ENCODE measurements at regions not wholly inside any gene's neighbourhood (a gene's known extent, or its start where the extent isn't known, plus 50 kb on each side); places are given as distances from the start of the nearest gene placed in this dataset.

DNA sequence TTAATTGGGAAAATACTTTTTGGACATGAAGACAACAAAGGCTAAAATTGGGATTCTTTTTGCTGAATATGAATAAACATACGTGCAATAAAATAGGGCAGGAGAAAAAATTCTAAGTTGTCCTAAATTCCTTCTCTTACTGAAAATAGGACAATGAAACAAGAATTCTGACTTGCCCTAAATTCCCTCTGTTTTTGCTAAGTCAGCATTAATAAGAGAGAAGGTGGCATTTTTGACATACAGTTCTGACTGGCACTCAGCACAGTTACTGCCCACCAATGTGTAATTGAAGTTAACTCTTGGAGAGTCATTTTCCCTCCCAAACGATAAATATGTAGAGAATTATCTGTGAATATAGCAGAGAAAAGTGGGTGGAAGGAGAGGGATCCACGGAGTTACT is 1021.1 kb upstream of the CDH8 start:
- Mint-ChIP-seq H3K4me1 (ENCODE audit: low read depth) (no peaks in the 10 kb centered on the region), H3K27ac (no peak overlapping the region), H3K9me3 (peaks cover 14% of the 10 kb centered on the region), H3K36me3 (ENCODE audit: low read depth) (no peaks in the 10 kb centered on the region), H3K27me3 (ENCODE audit: insufficient read depth) (no peaks in the 10 kb centered on the region), H3K4me3 (no peak overlapping the region)
- DNase-seq (ENCODE audit: low spot score) = no peak
- intact Hi-C loops (cut with micrococcal nuclease) = no loop called here

DNA sequence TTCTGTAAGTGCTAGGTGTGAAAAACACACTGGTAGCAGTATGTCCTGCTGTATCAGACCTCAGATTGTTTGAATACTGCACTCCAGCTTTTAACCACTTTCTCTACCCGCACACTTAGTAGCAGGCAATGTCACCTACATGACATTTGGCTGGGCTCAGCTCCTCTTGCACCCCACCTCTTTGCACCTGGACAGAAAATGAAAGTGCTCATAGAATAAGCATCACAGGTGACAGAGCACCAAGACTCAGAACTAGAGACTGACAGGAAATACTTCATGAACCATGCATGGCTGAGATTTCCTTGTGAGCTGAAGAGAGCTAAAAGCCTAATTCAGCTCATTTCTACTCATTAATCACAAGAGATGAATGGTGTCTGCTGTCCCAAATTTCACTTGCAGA is 1014.2 kb upstream of the CDH8 start:
- Mint-ChIP-seq H3K4me1 (ENCODE audit: low read depth) (no peaks in the 10 kb centered on the region), H3K9me3 (peaks cover 32% of the 10 kb centered on the region), H3K36me3 (ENCODE audit: low read depth) (no peaks in the 10 kb centered on the region), H3K4me3 (no peak overlapping the region), H3K27ac (no peak overlapping the region), H3K27me3 (ENCODE audit: insufficient read depth) (no peaks in the 10 kb centered on the region)
- intact Hi-C loops (cut with micrococcal nuclease) = no loop called here
- no peak for DNase-seq (ENCODE audit: low spot score)

DNA sequence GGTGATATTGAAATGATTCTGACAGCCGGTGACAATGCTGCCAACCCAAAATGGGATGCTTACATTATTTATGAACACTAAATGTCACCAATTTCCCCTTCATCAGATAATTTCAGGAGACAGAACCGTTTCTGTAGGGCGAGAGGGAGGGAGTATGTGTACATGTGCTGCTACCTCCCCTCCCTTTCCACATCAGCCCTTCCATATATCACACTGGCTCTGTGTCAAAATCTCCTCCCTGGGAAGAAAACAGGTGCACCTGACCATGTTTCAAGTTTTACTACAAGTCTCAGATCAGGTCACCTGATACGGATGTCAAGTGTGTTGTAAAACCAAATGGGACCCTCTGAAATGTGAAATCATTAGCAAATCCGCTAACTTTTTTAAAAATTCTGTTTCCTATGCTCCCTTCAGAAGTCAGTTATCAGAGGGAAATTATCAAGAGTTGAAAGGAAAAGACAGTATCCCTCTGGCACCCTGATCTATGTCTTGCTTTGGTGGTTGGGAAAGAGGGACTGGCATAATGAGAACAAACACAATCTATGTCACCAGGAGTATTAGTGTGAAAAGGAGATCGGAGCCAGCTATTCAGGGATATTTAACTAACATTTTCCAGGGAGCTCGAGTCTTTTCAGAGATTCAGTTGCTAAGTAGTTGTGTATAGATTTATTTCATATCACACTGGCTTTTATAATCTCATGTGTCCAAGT is 1002.3 kb upstream of the CDH8 start:
- Mint-ChIP-seq H3K9me3 (peaks cover 38% of the 10 kb centered on the region), H3K27ac (no peak overlapping the region), H3K4me3 (no peak overlapping the region), H3K36me3 (ENCODE audit: low read depth) (no peaks in the 10 kb centered on the region), H3K27me3 (ENCODE audit: insufficient read depth) (no peaks in the 10 kb centered on the region), H3K4me1 (ENCODE audit: low read depth) (no peaks in the 10 kb centered on the region)
- intact Hi-C loops (cut with micrococcal nuclease) = no loop called here
- no peak for DNase-seq (ENCODE audit: low spot score)

DNA sequence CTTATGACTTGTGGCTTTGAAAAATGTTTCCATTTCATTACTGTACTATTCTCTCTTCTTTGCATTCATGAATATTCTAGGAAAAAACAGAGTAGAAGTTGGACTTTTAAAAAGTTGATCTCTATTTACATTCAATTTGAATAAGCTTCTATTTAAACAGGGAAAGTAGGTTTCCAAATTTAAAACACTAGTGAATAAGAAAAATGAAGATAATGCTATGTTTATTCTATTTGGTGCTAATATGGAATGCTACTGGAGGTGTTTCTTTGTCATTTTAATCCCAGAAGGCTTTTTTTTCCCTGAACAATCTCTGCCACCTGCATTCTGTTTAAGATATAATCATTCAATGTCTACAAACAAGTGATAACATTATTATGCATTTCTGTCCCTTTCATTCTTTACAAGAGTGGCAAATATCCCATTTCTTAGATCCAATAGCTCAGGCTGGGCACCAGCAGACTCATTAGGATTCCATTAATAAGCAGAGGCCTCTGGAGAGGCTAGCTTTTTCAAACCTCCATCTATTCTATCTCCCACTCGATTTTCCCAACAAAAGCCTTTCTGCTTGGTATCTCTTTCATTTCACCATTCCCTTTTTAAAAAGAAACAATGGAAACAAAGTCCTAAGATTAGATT is 1001.6 kb upstream of the CDH8 start:
- Mint-ChIP-seq H3K4me1 (ENCODE audit: low read depth) (no peaks in the 10 kb centered on the region), H3K27me3 (ENCODE audit: insufficient read depth) (no peaks in the 10 kb centered on the region), H3K36me3 (ENCODE audit: low read depth) (no peaks in the 10 kb centered on the region), H3K27ac (no peak overlapping the region), H3K9me3 (peaks cover 38% of the 10 kb centered on the region), H3K4me3 (no peak overlapping the region)
- no peak for DNase-seq (ENCODE audit: low spot score)
- intact Hi-C loops (cut with micrococcal nuclease) = no loop called here

DNA sequence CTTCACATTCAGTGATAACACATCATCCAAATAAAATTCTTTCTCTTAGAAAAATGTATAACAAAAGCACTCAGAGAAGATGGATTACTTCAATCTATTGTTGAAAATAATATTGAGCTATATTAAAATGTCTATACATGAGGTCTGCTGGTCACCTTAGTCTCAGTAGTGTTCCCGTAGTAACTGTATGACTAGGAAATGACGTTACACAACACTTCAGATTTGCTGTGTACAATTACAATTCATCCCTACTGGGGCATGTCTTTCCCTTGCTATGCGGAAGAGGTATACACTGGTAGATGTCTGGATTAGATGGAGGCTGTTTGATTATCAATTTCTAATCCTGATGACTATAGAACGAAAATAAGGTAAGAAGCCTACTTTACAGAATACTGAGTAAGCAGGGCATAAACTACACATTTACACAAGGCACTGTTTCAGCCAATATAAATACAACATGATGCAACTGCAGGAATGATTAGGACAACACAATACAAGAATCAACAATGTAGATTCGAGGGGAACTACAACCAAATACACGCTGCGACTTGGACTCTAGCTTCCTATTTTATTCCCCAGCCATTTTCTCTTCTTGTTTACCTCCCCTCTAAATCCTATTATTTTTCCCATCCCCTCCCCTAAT is 982.5 kb upstream of the CDH8 start:
- no peak overlapping the region for H3K27ac Mint-ChIP-seq
- H3K4me3 Mint-ChIP-seq = no peak overlapping the region
- intact Hi-C loops (cut with micrococcal nuclease) = no loop called here
- H3K36me3 Mint-ChIP-seq (ENCODE audit: low read depth) = no peaks in the 10 kb centered on the region
- no peak for DNase-seq (ENCODE audit: low spot score)
- peaks cover 15% of the 10 kb centered on the region for H3K9me3 Mint-ChIP-seq
- H3K4me1 Mint-ChIP-seq (ENCODE audit: low read depth) = no peaks in the 10 kb centered on the region
- no peaks in the 10 kb centered on the region for H3K27me3 Mint-ChIP-seq (ENCODE audit: insufficient read depth)

DNA sequence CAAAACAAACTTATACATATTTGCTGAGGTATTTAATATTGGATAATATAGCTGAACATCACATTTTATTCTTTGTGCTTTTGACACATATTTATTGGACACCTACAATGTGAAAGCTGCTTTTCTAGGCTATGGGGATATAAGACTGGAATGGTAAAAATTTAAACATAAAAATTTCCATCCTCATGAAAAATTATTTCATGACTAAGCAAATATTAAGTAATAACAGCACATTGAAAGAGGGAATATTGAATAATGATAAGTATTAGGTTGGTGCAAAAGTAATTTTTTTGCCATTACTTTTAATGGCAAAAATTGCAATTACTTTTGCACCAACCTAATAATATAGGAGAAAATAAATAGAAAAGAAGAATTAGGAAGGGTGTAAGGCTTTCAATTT is 972.5 kb upstream of the CDH8 start:
- DNase-seq (ENCODE audit: low spot score) = no peak
- H3K4me1 Mint-ChIP-seq (ENCODE audit: low read depth) = no peaks in the 10 kb centered on the region

DNA sequence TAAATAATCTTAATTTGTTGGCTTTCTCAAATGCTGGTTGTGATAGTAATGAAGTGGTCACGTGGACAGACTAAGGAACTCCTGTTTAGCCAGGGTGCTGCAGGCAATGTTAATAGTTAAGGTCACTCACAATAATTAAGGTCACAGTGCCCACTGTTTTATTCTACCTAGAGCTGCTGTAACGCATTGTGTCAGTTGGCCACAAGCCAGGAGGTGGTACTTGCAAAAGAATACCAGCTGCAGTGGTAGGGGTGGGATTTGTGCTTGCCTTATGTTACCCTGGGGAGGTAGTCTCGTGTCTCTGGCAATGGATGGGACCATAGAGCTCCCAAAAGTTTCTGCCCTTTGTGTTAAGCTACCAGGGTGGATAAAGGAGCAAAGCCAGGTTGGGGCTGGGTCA is 969.1 kb upstream of the CDH8 start:
- no peak overlapping the region for H3K27ac Mint-ChIP-seq
- H3K9me3 Mint-ChIP-seq = peaks cover 10% of the 10 kb centered on the region
- no peaks in the 10 kb centered on the region for H3K27me3 Mint-ChIP-seq (ENCODE audit: insufficient read depth)
- no peak for DNase-seq (ENCODE audit: low spot score)
- no peak overlapping the region for H3K4me3 Mint-ChIP-seq
- no peaks in the 10 kb centered on the region for H3K36me3 Mint-ChIP-seq (ENCODE audit: low read depth)
- intact Hi-C loops (cut with micrococcal nuclease) = no loop called here
- no peaks in the 10 kb centered on the region for H3K4me1 Mint-ChIP-seq (ENCODE audit: low read depth)

More for the DNA sequence above, 972.5 kb upstream of the CDH8 start:
- no peak overlapping the region for H3K4me3 Mint-ChIP-seq
- no peaks in the 10 kb centered on the region for H3K27me3 Mint-ChIP-seq (ENCODE audit: insufficient read depth)
- intact Hi-C loops (cut with micrococcal nuclease) = no loop called here
- H3K36me3 Mint-ChIP-seq (ENCODE audit: low read depth) = no peaks in the 10 kb centered on the region
- no peak overlapping the region for H3K27ac Mint-ChIP-seq
- H3K9me3 Mint-ChIP-seq = peaks cover 14% of the 10 kb centered on the region

DNA sequence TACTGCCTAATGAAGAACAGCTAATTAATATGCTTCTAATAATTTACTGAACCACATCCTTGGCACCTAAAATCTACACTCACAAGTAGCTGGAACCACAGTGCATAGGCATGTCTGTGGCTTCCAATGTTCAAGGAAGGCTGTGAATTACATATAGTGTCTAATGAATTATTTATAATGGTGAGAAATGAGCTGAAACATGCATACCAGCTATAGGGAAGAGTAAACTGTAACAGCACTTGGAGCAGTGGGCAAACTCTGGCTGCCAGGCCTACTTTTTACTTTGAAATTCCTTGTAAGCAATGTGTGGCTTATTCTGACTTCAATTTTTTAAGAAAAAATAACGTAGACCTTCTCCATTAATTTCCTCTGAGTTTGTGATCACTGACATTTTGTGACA is 953.2 kb upstream of the CDH8 start:
- no peaks in the 10 kb centered on the region for H3K4me1 Mint-ChIP-seq (ENCODE audit: low read depth)
- peaks cover 27% of the 10 kb centered on the region for H3K9me3 Mint-ChIP-seq
- H3K4me3 Mint-ChIP-seq = no peak overlapping the region
- DNase-seq (ENCODE audit: low spot score) = no peak
- intact Hi-C loops (cut with micrococcal nuclease) = no loop called here
- H3K36me3 Mint-ChIP-seq (ENCODE audit: low read depth) = no peaks in the 10 kb centered on the region
- H3K27me3 Mint-ChIP-seq (ENCODE audit: insufficient read depth) = no peaks in the 10 kb centered on the region
- H3K27ac Mint-ChIP-seq = no peak overlapping the region

DNA sequence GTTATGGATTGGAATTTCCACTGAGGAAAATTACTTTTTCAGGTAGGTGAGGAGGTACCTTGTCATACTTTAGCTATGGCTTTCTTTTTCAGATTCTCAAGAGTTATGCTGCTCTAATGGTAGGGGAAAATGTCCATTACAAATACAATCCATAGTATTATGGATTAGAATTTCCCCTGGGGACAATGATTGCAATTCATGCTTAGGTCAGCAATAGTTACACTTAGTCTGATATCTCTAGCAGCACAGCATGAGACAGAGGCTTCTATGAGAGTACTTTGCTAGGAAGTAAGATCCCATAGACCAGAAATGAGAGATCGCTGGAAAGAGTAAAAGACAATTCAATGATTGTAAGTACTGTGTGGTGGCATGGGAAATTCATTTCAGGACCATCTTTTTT is 949.5 kb upstream of the CDH8 start:
- Mint-ChIP-seq H3K27me3 (ENCODE audit: insufficient read depth) (no peaks in the 10 kb centered on the region), H3K4me1 (ENCODE audit: low read depth) (no peaks in the 10 kb centered on the region), H3K4me3 (no peak overlapping the region), H3K9me3 (peaks cover 31% of the 10 kb centered on the region), H3K27ac (no peak overlapping the region), H3K36me3 (ENCODE audit: low read depth) (no peaks in the 10 kb centered on the region)
- intact Hi-C loops (cut with micrococcal nuclease) = no loop called here
- no peak for DNase-seq (ENCODE audit: low spot score)

DNA sequence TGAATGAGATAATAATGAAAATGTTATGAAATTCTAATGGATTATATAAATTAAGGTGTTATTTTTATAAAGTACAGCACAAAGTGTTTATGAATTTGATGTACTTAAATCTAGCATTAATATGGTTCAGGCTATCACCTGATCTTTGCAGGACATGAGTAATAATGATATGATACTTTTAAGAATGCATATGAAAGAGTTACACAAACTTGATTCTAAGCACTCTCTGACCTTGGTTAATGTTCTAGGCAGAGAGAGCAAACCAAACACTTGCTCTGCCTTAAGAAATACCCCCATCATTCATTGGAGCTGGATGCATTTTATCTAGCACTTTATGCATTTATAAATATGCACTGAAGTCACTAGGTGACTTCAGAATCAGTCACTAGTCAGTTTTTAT is 942.2 kb upstream of the CDH8 start:
- no peaks in the 10 kb centered on the region for H3K27me3 Mint-ChIP-seq (ENCODE audit: insufficient read depth)
- no peak for DNase-seq (ENCODE audit: low spot score)
- no peak overlapping the region for H3K4me3 Mint-ChIP-seq

DNA sequence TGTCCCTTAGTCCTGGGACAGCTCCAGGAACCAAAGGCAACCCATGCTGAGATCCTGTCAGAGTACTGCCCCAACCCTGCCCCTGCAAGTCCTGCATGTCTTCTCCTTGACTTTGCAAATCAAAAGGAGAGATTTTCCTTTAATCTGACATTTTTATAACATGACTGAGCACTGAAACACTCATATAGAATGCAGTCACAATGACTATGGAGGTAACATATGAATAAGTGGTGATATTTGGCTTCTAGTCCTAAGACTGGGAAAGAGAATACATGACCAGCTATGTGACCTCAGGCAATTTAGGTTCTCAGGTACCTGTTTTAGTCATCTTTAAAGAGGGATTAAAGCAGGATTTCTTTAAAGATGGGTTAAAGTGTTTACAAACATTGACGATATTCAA is 941.6 kb upstream of the CDH8 start:
- Mint-ChIP-seq H3K27me3 (ENCODE audit: insufficient read depth) (no peaks in the 10 kb centered on the region), H3K4me3 (no peak overlapping the region), H3K27ac (no peak overlapping the region), H3K36me3 (ENCODE audit: low read depth) (no peaks in the 10 kb centered on the region), H3K9me3 (peaks cover 21% of the 10 kb centered on the region), H3K4me1 (ENCODE audit: low read depth) (no peaks in the 10 kb centered on the region)
- intact Hi-C loops (cut with micrococcal nuclease) = no loop called here
- no peak for DNase-seq (ENCODE audit: low spot score)

More for the DNA sequence above, 942.2 kb upstream of the CDH8 start:
- no peaks in the 10 kb centered on the region for H3K36me3 Mint-ChIP-seq (ENCODE audit: low read depth)
- H3K9me3 Mint-ChIP-seq = peaks cover 21% of the 10 kb centered on the region
- intact Hi-C loops (cut with micrococcal nuclease) = no loop called here
- no peaks in the 10 kb centered on the region for H3K4me1 Mint-ChIP-seq (ENCODE audit: low read depth)
- no peak overlapping the region for H3K27ac Mint-ChIP-seq

DNA sequence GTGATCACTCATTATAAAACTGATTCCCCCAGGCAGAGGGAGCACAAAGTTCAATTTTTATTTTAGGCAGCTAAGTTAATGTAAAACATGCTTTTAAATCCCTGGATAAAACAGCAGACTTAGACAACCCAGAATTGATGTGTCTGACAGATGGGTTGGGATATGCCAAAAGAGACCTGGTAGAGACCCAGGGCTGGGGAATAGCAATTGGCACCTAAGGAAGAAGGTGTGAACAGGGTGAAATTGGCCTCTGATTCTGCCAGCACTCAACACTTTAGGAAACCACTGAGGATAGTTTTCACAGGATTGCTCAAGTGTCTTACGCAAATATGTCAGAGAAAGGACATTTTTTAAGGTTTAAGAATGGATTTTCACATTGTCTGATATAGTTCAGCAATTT is 938.2 kb upstream of the CDH8 start:
- Mint-ChIP-seq H3K4me3 (no peak overlapping the region), H3K27ac (no peak overlapping the region), H3K9me3 (peaks cover 28% of the 10 kb centered on the region), H3K4me1 (ENCODE audit: low read depth) (no peaks in the 10 kb centered on the region), H3K36me3 (ENCODE audit: low read depth) (no peaks in the 10 kb centered on the region), H3K27me3 (ENCODE audit: insufficient read depth) (no peaks in the 10 kb centered on the region)
- intact Hi-C loops (cut with micrococcal nuclease) = no loop called here
- no peak for DNase-seq (ENCODE audit: low spot score)

DNA sequence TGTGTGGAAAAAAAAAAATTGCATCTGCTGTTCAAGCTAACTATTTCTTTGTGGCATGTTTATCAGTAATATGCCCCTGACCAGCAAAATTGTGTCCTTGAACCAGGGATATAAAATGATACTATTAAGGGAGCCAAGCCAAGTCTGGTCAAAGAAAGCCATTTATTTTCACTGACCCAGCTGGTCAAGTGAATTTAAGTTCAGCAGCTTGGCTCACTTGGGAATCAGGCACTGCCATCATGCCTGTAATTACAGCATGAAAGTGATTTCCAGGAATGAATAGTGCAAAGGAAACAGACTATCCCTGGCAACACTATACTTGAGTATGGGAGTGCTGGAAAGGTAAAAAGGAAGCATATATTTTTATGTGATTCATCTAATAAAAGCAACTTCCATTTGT is 934.6 kb upstream of the CDH8 start:
- H3K4me3 Mint-ChIP-seq = no peak overlapping the region
- intact Hi-C loops (cut with micrococcal nuclease) = no loop called here
- no peaks in the 10 kb centered on the region for H3K4me1 Mint-ChIP-seq (ENCODE audit: low read depth)
- no peak for DNase-seq (ENCODE audit: low spot score)
- no peak overlapping the region for H3K27ac Mint-ChIP-seq
- no peaks in the 10 kb centered on the region for H3K36me3 Mint-ChIP-seq (ENCODE audit: low read depth)
- peaks cover 17% of the 10 kb centered on the region for H3K9me3 Mint-ChIP-seq
- H3K27me3 Mint-ChIP-seq (ENCODE audit: insufficient read depth) = no peaks in the 10 kb centered on the region
